ENCODE measurements at regions not wholly inside any gene's neighbourhood (a gene's known extent, or its start where the extent isn't known, plus 50 kb on each side); places are given as distances from the start of the nearest gene placed in this dataset.

DNA sequence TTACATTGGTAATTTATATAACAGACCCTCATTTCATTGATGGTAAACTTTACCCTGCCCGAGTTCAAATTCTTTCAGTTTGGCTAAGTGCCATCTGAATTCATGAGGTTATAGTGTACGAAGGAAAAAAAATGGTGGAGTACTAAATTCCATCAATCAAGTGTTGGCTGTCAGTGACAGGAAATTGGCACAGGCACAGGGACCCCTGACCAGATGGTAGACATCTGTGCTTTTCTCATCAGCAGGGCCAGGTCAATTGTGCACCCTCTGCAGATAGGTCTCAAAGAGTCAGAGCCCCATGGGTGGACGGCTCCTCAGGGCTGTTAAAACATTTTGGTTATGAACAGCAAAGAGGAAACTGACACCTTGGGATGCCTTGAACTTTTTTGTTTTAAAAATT is 439.2 kb downstream of the SETBP1 start:
- H3K36me3 ChIP-seq (ENCODE audit: insufficient read depth, low read length), result no peaks in the 10 kb centered on the region
- H3K4me3 ChIP-seq, result no peak overlapping the region
- TF ChIP-seq POLR2AphosphoS5 (IDR thresholded peaks at IDR 0.05; ENCODE audit: borderline replicate concordance, low read depth, low read length) (no peak), EZH2 (IDR thresholded peaks at IDR 0.05) (no peak), FOXP2 (optimal IDR thresholded peaks at IDR 0.05; ENCODE audit: control extremely low read depth, extremely low read length, insufficient read depth) (no peak)
- H3K9ac ChIP-seq (ENCODE audit: insufficient read length), result no peak overlapping the region
- no peak for DNase-seq (ENCODE audit: low read depth, low spot score)
- no peaks in the 10 kb centered on the region for H3K9me3 ChIP-seq (ENCODE audit: low read depth, low read length)
- H3K27ac ChIP-seq, result no peak overlapping the region

DNA sequence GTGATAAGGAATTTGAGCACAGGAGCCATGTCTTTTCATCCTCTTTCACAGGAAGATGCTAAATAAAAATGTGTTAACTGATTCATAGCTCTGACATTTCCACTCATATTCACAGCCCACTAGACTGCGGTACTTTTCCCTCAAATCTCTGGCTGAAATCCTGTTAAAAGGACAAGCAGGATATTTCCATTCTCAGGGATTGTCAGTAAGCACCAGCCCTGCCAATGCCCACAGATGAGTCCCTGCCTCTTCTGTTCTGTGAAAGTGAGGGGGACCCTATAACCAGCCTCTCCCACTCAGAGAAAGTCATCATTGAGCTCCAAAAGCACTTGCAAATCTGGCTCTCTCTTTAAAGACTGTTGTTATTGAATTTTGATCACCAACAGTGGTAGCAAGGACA is 440.5 kb downstream of the SETBP1 start:
- no peak for TF ChIP-seq FOXP2 (optimal IDR thresholded peaks at IDR 0.05; ENCODE audit: control extremely low read depth, extremely low read length, insufficient read depth)
- no peak for TF ChIP-seq EZH2 (IDR thresholded peaks at IDR 0.05)
- no peak for TF ChIP-seq POLR2AphosphoS5 (IDR thresholded peaks at IDR 0.05; ENCODE audit: borderline replicate concordance, low read depth, low read length)
- H3K9ac ChIP-seq (ENCODE audit: insufficient read length), result no peak overlapping the region
- H3K4me3 ChIP-seq, result no peak overlapping the region
- H3K27ac ChIP-seq, result no peak overlapping the region
- no peak for DNase-seq (ENCODE audit: low read depth, low spot score)
- no peaks in the 10 kb centered on the region for H3K36me3 ChIP-seq (ENCODE audit: insufficient read depth, low read length)
- no peaks in the 10 kb centered on the region for H3K9me3 ChIP-seq (ENCODE audit: low read depth, low read length)

DNA sequence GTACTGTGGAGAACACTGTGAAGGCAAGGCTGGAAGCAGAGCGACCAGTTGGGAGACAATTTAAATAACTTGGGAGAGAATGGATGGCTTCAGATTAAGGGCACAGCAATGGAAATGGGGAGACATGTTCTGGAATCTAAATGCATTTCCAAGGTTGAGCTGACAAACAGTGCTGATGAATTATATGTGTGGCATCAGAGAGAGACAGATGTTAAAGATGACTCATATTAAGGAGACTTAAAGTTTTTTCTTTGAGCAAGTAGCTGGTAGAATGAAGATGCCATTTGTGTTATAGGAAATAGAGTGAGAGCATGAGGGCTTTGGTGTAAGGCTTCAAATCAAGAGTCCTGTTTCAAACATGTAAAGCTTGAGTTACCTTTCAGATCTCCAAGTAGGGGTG is 441.8 kb downstream of the SETBP1 start:
- H3K4me3 ChIP-seq, result no peak overlapping the region
- H3K36me3 ChIP-seq (ENCODE audit: insufficient read depth, low read length), result no peaks in the 10 kb centered on the region
- no peak overlapping the region for H3K27ac ChIP-seq
- TF ChIP-seq FOXP2 (optimal IDR thresholded peaks at IDR 0.05; ENCODE audit: control extremely low read depth, extremely low read length, insufficient read depth), result no peak
- TF ChIP-seq EZH2 (IDR thresholded peaks at IDR 0.05), result no peak
- DNase-seq (ENCODE audit: low read depth, low spot score), result no peak
- H3K9me3 ChIP-seq (ENCODE audit: low read depth, low read length), result no peaks in the 10 kb centered on the region
- no peak overlapping the region for H3K9ac ChIP-seq (ENCODE audit: insufficient read length)

DNA sequence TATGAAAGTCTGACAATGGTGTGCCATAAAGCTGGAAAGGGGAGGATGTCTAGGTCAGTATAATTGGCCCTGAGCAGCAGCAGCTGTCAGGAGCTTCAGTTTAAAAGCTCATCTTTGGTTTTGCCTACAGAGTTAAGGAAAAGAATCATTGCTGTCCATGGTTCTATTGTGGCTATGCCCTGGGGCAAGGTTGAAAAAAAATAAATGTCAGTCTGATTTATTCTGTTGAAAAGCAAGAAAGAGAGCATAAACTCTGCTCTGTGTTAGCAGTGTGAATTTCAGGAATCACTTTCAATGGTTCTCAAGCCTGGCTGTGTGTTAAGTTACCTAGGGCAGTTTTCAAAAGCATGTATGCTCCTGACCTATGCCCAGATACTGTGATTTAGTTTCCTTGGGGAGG is 446.7 kb downstream of the SETBP1 start:
- H3K36me3 ChIP-seq (ENCODE audit: insufficient read depth, low read length), result no peaks in the 10 kb centered on the region
- H3K9ac ChIP-seq (ENCODE audit: insufficient read length), result no peak overlapping the region
- H3K27ac ChIP-seq, result no peak overlapping the region
- H3K9me3 ChIP-seq (ENCODE audit: low read depth, low read length), result no peaks in the 10 kb centered on the region
- H3K4me3 ChIP-seq, result no peak overlapping the region
- TF ChIP-seq POLR2AphosphoS5 (IDR thresholded peaks at IDR 0.05; ENCODE audit: borderline replicate concordance, low read depth, low read length) (no peak), EZH2 (IDR thresholded peaks at IDR 0.05) (no peak), FOXP2 (optimal IDR thresholded peaks at IDR 0.05; ENCODE audit: control extremely low read depth, extremely low read length, insufficient read depth) (no peak)
- no peak for DNase-seq (ENCODE audit: low read depth, low spot score)

DNA sequence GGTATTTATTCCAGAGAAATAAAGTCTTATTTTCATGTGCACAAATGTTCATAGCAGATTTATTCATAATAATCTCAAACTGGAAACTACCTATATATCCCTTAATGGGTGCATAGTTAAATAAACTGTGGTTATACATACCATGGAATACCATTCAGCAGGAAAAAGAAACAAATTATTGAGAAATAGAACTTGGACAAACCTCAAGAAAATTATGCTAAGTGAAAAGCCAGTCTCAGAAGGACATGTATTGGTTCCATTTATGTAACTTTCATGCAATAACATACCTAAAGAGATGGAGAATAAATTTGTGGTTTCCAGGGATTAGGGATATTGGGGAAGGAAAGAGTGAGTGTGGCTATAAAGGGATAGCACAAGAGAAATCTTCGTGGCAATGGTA is 452.6 kb downstream of the SETBP1 start:
- Histone ChIP-seq H3K36me3 (ENCODE audit: insufficient read depth, low read length) (no peaks in the 10 kb centered on the region), H3K27ac (no peak overlapping the region), H3K9ac (ENCODE audit: insufficient read length) (no peak overlapping the region), H3K4me3 (no peak overlapping the region), H3K9me3 (ENCODE audit: low read depth, low read length) (no peaks in the 10 kb centered on the region)
- TF ChIP-seq POLR2AphosphoS5 (IDR thresholded peaks at IDR 0.05; ENCODE audit: borderline replicate concordance, low read depth, low read length) (no peak), FOXP2 (optimal IDR thresholded peaks at IDR 0.05; ENCODE audit: control extremely low read depth, extremely low read length, insufficient read depth) (no peak), EZH2 (IDR thresholded peaks at IDR 0.05) (no peak)
- DNase-seq (ENCODE audit: low read depth, low spot score), result no peak

DNA sequence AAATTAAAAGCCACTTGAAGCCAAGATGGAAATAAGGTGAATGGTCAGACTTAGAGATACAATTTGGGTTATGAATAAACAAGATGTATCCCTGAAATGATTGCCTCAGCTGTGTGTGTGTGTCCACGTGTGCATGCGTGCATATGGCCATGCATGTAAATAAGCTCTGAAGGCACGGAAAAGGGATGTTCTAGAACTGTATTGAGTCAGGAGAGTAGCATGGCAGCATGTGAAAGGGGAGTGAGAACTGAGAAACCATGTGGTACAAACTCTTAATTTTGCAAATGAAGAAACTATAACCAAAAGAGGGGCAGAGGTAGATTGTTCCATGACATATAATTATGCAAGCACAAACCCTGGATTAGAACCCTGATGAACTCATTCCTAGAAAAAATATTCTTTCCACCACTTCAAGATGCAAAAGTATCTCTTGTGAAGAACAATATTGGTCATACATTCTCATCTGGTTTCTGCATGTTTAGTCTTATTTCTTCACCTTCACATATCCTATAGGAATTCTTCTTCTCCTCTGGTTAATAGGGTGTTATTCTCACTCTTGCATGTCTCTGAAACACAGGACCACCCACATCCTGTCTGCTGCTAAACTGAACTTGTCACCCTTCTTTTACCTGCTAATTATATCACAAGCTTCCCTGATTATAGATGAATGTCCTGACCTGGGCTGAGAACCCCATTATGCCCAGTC is 455.8 kb downstream of the SETBP1 start:
- H3K9me3 ChIP-seq (ENCODE audit: low read depth, low read length), result no peaks in the 10 kb centered on the region
- H3K4me3 ChIP-seq, result no peak overlapping the region
- DNase-seq (ENCODE audit: low read depth, low spot score), result no peak
- TF ChIP-seq EZH2 (IDR thresholded peaks at IDR 0.05) (no peak), FOXP2 (optimal IDR thresholded peaks at IDR 0.05; ENCODE audit: control extremely low read depth, extremely low read length, insufficient read depth) (no peak), POLR2AphosphoS5 (IDR thresholded peaks at IDR 0.05; ENCODE audit: borderline replicate concordance, low read depth, low read length) (no peak)
- no peaks in the 10 kb centered on the region for H3K36me3 ChIP-seq (ENCODE audit: insufficient read depth, low read length)
- no peak overlapping the region for H3K9ac ChIP-seq (ENCODE audit: insufficient read length)
- H3K27ac ChIP-seq, result no peak overlapping the region

DNA sequence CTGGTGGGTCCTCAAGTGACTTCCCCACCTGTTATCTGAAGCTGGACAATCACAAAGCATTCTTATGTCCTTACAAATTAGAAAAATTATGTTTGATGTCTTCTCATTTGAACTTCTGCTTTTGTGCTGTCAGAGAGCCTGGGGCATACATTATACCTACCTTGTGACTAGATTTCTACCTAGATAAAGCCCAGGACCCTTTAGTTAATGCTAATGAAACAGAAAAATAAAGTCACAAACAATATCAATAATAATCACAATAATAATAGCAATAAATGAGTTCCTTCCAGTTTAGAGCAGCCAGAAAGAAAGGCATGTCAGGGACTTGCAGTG is 456.4 kb downstream of the SETBP1 start:
- Histone ChIP-seq H3K9me3 (ENCODE audit: low read depth, low read length) (no peaks in the 10 kb centered on the region), H3K9ac (ENCODE audit: insufficient read length) (no peak overlapping the region), H3K36me3 (ENCODE audit: insufficient read depth, low read length) (no peaks in the 10 kb centered on the region), H3K4me3 (no peak overlapping the region), H3K27ac (no peak overlapping the region)
- DNase-seq (ENCODE audit: low read depth, low spot score), result no peak
- TF ChIP-seq EZH2 (IDR thresholded peaks at IDR 0.05) (no peak), POLR2AphosphoS5 (IDR thresholded peaks at IDR 0.05; ENCODE audit: borderline replicate concordance, low read depth, low read length) (no peak), FOXP2 (optimal IDR thresholded peaks at IDR 0.05; ENCODE audit: control extremely low read depth, extremely low read length, insufficient read depth) (no peak)

DNA sequence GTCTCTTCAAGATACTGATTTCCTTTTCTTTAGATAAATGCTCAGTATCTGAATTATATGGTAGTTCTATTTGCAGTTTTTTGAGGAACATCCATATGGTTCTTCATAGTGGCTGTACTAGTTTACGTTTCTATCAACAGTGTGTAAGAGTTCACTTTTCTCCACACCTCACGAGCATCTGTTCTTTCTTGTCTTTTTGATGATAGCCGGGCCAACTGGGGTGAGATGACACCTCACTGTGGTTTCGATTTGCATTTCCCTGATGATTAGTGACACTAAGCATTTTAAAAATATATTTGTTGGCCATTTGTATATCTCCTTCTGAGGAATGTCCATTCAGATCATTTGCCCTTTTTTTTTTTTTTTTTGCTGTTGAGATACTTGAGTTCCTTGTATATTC is 458.8 kb downstream of the SETBP1 start:
- no peaks in the 10 kb centered on the region for H3K36me3 ChIP-seq (ENCODE audit: insufficient read depth, low read length)
- no peak overlapping the region for H3K9ac ChIP-seq (ENCODE audit: insufficient read length)
- H3K9me3 ChIP-seq (ENCODE audit: low read depth, low read length), result no peaks in the 10 kb centered on the region
- TF ChIP-seq POLR2AphosphoS5 (IDR thresholded peaks at IDR 0.05; ENCODE audit: borderline replicate concordance, low read depth, low read length) (no peak), EZH2 (IDR thresholded peaks at IDR 0.05) (no peak), FOXP2 (optimal IDR thresholded peaks at IDR 0.05; ENCODE audit: control extremely low read depth, extremely low read length, insufficient read depth) (no peak)
- DNase-seq (ENCODE audit: low read depth, low spot score), result no peak
- no peak overlapping the region for H3K4me3 ChIP-seq
- no peak overlapping the region for H3K27ac ChIP-seq

DNA sequence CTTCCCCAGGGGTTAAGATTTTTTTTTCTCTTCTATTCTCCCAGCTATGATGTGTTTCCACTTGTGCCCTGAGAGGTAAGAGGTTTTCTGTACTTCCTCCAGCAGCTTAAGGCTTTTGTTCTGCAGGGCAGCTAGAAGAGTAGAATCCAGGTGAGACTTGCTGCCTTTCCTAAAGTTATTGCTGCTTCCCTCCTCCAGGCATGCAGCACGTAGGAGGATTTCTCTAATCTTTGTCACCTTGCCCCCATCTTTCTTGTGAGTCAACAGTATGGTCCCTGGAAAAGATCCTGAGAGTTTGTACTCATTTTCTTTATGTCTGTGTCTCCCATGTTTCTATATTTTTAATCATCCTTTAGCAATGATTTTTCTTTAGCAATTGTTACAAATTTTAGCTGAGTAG is 462.2 kb downstream of the SETBP1 start:
- no peaks in the 10 kb centered on the region for H3K9me3 ChIP-seq (ENCODE audit: low read depth, low read length)
- no peak overlapping the region for H3K4me3 ChIP-seq
- no peak overlapping the region for H3K9ac ChIP-seq (ENCODE audit: insufficient read length)
- DNase-seq (ENCODE audit: low read depth, low spot score), result no peak
- no peak overlapping the region for H3K27ac ChIP-seq
- H3K36me3 ChIP-seq (ENCODE audit: insufficient read depth, low read length), result no peaks in the 10 kb centered on the region
- TF ChIP-seq FOXP2 (optimal IDR thresholded peaks at IDR 0.05; ENCODE audit: control extremely low read depth, extremely low read length, insufficient read depth) (no peak), POLR2AphosphoS5 (IDR thresholded peaks at IDR 0.05; ENCODE audit: borderline replicate concordance, low read depth, low read length) (no peak), EZH2 (IDR thresholded peaks at IDR 0.05) (no peak)
